ENCODE measurements at regions not wholly inside any gene's neighbourhood (a gene's known extent, or its start where the extent isn't known, plus 50 kb on each side); places are given as distances from the start of the nearest gene placed in this dataset.
"Not testable (repeated sequence)": the region's sequence is repeated elsewhere in the genome, so short reads cannot be mapped to it uniquely, and the experiment has no call there.

- not testable (repeated sequence) for DNase-seq (ENCODE audit: low spot score)
Measured at GRCh38 chr3:32042867-32043266, 61.3 kb downstream of the ZNF860 start.

GRCh38 chr3:32045091-32045915 is 61.1 kb upstream of the GPD1L start:
- DNase-seq (ENCODE audit: low spot score): peak; percentile 77

GRCh38 chr3:32046102-32046501 is 60.3 kb upstream of the GPD1L start:
- no peak for DNase-seq (ENCODE audit: low spot score)

- no peak for DNase-seq (ENCODE audit: low spot score)
Measured at GRCh38 chr3:32048487-32049182, 57.8 kb upstream of the GPD1L start.

- DNase-seq (ENCODE audit: low spot score): no peak
Measured at GRCh38 chr3:32049916-32050315, 56.5 kb upstream of the GPD1L start.

- DNase-seq (ENCODE audit: low spot score): not testable (repeated sequence)
Measured at GRCh38 chr3:32052230-32052629, 54.2 kb upstream of the GPD1L start.

- not testable (repeated sequence) for DNase-seq (ENCODE audit: low spot score)
Measured at GRCh38 chr3:32052851-32053250, 53.6 kb upstream of the GPD1L start.

- DNase-seq (ENCODE audit: low spot score): no peak
Measured at GRCh38 chr3:32056559-32057290, 49.7 kb upstream of the GPD1L start.

Data from HuH-7.5 (cell line).